Activated naive CD8-positive, alpha-beta T cell treated with anti-CD3 and anti-CD28 coated beads, Interleukin-2, amount 50 U/mL, for 24 hours (primary cell): ENCODE measurements at regions not wholly inside any gene's neighbourhood (a gene's known extent, or its start where the extent isn't known, plus 50 kb on each side); places are given as distances from the start of the nearest gene placed in this dataset.

ENCODE experiments used
- ATAC-seq: fragments of 150-1000 bp; cut with Tn5 transposase; one replicate; pipeline ENCODE4 v1.10.0; 2021
- DNase-seq: peaks from one replicate; pipeline ENCODE4 v3.0.0; 2021
- H3K27ac Mint-ChIP-seq: one replicate; pipeline ENCODE4 v1.8.0; 2021; ENCODE audit warnings: mild to moderate bottlenecking, mixed read lengths
- H3K27me3 Mint-ChIP-seq: one replicate; pipeline ENCODE4 v1.8.0; 2021; ENCODE audit warnings: mixed read lengths
- H3K36me3 Mint-ChIP-seq: one replicate; pipeline ENCODE4 v1.8.0; 2021; ENCODE audit warnings: low read depth, mixed read lengths
- H3K4me1 Mint-ChIP-seq: one replicate; pipeline ENCODE4 v1.8.0; 2021; ENCODE audit warnings: mixed read lengths
- H3K4me3 Mint-ChIP-seq: one replicate; pipeline ENCODE4 v1.8.0; 2021; ENCODE audit warnings: mild to moderate bottlenecking, moderate library complexity, mixed read lengths
- H3K9me3 Mint-ChIP-seq: one replicate; pipeline ENCODE4 v1.8.0; 2021; ENCODE audit warnings: mixed read lengths

GRCh38 chr14:97218274-97218673 lies 421.1 kb downstream of the VRK1 start:
- Mint-ChIP-seq H3K27ac (no peak overlapping the region), H3K9me3 (no peaks in the 10 kb centered on the region), H3K36me3 (no peaks in the 10 kb centered on the region), H3K27me3 (peaks cover 15% of the 10 kb centered on the region), H3K4me1 (peaks cover 17% of the 10 kb centered on the region), H3K4me3 (peak overlapping the region; percentile 75)
- DNase-seq = no peak
- no peak for ATAC-seq

DNA sequence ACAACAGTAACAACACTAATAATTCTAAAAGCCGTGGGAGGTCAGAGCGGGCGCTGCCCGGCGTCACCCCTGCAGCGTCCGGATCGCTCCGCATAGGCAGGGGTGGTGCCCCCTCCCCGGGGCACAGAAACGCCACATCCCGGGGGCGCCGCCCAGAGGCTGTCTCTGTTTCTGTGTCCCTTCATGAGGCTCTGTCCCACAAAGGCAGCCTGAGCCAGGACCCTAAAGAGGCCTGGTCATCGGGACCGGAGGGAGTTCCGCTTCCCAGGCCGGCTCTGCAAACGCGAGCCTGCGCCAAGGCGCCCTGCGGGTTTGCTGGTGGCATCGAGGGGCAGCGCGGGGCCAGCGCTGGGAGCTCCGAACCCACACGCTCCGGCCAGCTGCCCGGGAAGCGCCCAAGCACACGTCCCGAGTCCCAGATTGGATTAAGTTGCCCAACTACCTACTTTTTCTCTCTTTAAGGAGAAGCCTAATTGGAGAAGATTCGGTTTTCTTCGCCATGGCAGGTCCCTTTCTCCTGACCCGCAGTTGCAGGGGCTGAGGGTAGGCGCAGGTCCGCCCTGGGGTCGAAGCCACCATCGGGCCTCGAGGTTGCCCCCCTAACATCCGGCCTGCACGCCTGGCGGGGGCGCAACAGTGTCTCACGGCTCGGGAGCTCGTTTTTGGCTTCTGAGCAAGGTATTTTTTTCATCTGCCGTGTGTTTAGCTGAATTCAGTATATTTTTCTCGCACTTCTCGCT lies 421.7 kb downstream of the VRK1 start:
- H3K27ac Mint-ChIP-seq = no peak overlapping the region
- peak overlapping the region; percentile 75 for H3K4me3 Mint-ChIP-seq
- no peaks in the 10 kb centered on the region for H3K9me3 Mint-ChIP-seq
- no peaks in the 10 kb centered on the region for H3K36me3 Mint-ChIP-seq
- ATAC-seq (peak; percentile 69), DNase-seq (peak; percentile 45)
- H3K27me3 Mint-ChIP-seq = peaks cover 16% of the 10 kb centered on the region
- H3K4me1 Mint-ChIP-seq = peaks cover 17% of the 10 kb centered on the region

GRCh38 chr14:97219431-97220017 lies 422.3 kb downstream of the VRK1 start:
- Mint-ChIP-seq H3K27me3 (peaks cover 16% of the 10 kb centered on the region), H3K9me3 (no peaks in the 10 kb centered on the region), H3K36me3 (no peaks in the 10 kb centered on the region), H3K4me1 (peaks cover 17% of the 10 kb centered on the region), H3K4me3 (peak overlapping the region; percentile 75), H3K27ac (no peak overlapping the region)
- ATAC-seq (peak; percentile 26), DNase-seq (peak; percentile 8)

GRCh38 chr14:97221572-97222285 lies 424.5 kb downstream of the VRK1 start:
- DNase-seq (no peak), ATAC-seq (no peak)
- H3K27me3 Mint-ChIP-seq = peaks cover 18% of the 10 kb centered on the region
- H3K27ac Mint-ChIP-seq = no peak overlapping the region
- no peaks in the 10 kb centered on the region for H3K9me3 Mint-ChIP-seq
- no peak overlapping the region for H3K4me3 Mint-ChIP-seq
- H3K4me1 Mint-ChIP-seq = peaks cover 17% of the 10 kb centered on the region
- no peaks in the 10 kb centered on the region for H3K36me3 Mint-ChIP-seq

- H3K4me3 Mint-ChIP-seq = no peak overlapping the region
- H3K9me3 Mint-ChIP-seq = no peaks in the 10 kb centered on the region
- H3K27me3 Mint-ChIP-seq = peaks cover 10% of the 10 kb centered on the region
- no peak for DNase-seq
- H3K4me1 Mint-ChIP-seq = peaks cover 13% of the 10 kb centered on the region
- no peak overlapping the region for H3K27ac Mint-ChIP-seq
- ATAC-seq = no peak
- H3K36me3 Mint-ChIP-seq = no peaks in the 10 kb centered on the region
Measured at GRCh38 chr14:97224016-97224415, 426.8 kb downstream of the VRK1 start.

DNA sequence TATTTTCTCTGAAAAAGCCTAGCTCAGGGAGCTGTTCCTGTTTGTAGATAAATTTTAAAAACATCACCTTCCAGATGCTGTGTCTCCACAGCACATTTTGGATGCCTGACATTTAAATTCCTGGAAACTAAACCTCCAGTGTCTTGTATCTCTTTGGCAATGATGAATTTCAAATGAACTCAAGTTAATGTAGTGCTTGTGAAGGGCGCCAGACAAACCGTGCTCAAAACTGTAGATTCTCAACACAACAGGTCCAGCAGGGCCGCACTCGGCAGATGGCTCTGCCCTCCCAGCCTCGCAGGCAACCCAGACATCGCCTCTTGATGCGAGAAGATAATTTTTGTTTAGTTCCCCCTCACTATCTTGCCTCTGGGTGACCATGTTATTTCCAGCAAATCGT lies 432.9 kb downstream of the VRK1 start:
- H3K27ac Mint-ChIP-seq = no peak overlapping the region
- H3K4me1 Mint-ChIP-seq = no peaks in the 10 kb centered on the region
- DNase-seq = no peak
- no peaks in the 10 kb centered on the region for H3K9me3 Mint-ChIP-seq
- H3K36me3 Mint-ChIP-seq = no peaks in the 10 kb centered on the region
- no peak for ATAC-seq
- no peak overlapping the region for H3K4me3 Mint-ChIP-seq
- peaks cover 2% of the 10 kb centered on the region for H3K27me3 Mint-ChIP-seq

GRCh38 chr14:97233319-97233985 lies 436.3 kb downstream of the VRK1 start:
- DNase-seq (no peak), ATAC-seq (no peak)
- Mint-ChIP-seq H3K4me3 (no peak overlapping the region), H3K27ac (no peak overlapping the region), H3K36me3 (no peaks in the 10 kb centered on the region), H3K9me3 (no peaks in the 10 kb centered on the region), H3K27me3 (peaks cover 5% of the 10 kb centered on the region), H3K4me1 (no peaks in the 10 kb centered on the region)

- Mint-ChIP-seq H3K27ac (no peak overlapping the region), H3K4me1 (peaks cover 3% of the 10 kb centered on the region), H3K36me3 (no peaks in the 10 kb centered on the region), H3K9me3 (no peaks in the 10 kb centered on the region), H3K4me3 (no peak overlapping the region), H3K27me3 (no peaks in the 10 kb centered on the region)
- ATAC-seq = no peak
- DNase-seq = no peak
Measured at GRCh38 chr14:97246648-97247047, 449.5 kb downstream of the VRK1 start.

DNA sequence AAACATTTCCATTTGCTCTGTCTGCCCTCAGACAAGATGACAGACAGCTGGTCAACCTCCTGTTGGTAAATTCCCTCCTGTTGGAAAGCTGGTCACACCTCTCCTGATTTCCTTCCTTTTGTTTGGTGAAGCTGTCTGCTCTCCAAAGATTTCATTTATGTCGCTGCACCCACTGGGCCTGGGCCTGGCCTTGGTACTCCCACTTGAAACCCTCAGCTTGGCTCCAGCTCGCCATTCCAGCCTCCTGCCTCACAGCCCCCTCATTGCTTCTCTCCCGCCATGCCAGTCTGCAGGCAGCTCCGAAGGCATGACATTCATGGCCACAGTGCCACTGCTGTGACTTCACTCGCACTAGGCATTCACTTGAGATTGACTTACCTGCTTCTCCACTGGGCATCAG lies 451.8 kb downstream of the VRK1 start:
- Mint-ChIP-seq H3K27me3 (no peaks in the 10 kb centered on the region), H3K36me3 (no peaks in the 10 kb centered on the region), H3K27ac (no peak overlapping the region), H3K4me1 (peaks cover 12% of the 10 kb centered on the region), H3K4me3 (no peak overlapping the region), H3K9me3 (no peaks in the 10 kb centered on the region)
- DNase-seq (no peak), ATAC-seq (no peak)

GRCh38 chr14:97250931-97251330 lies 453.7 kb downstream of the VRK1 start:
- Mint-ChIP-seq H3K27ac (no peak overlapping the region), H3K9me3 (no peaks in the 10 kb centered on the region), H3K4me1 (peaks cover 12% of the 10 kb centered on the region), H3K4me3 (no peak overlapping the region), H3K27me3 (no peaks in the 10 kb centered on the region), H3K36me3 (no peaks in the 10 kb centered on the region)
- ATAC-seq (no peak), DNase-seq (no peak)

DNA sequence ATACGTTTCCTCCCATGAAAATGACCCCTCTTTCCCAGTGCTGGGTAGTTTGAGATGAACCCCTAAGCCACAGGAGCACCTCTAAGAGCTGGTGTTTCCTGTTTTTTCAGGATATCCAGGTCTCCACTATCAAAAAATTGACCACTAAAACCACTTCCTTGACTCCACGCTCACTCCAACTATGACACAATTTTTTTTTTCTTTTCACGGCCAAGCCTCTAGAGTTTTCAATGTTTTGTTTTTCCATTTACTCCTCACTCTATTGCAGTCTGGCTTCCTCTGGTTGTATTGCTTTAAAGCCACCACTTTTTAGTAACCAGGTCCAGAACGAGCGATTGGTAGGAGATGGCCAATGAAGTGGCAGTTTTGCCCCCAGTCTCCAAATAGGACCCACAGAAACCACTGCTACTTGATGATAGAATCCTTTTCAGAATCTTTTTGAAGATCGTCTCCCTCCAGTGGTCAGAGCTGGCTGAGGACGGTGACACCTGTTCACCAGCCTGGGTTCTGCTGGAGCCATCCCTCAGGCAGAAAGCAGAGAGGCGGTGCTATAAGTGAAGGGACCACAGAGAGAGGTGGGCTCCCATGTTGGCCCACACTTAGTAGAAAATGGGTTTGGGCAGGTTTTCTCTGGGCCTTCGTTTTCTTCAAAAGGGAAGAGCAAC lies 454.4 kb downstream of the VRK1 start:
- DNase-seq (no peak), ATAC-seq (no peak)
- H3K4me1 Mint-ChIP-seq = peaks cover 12% of the 10 kb centered on the region
- peak overlapping the region; percentile 5 for H3K27ac Mint-ChIP-seq
- H3K27me3 Mint-ChIP-seq = no peaks in the 10 kb centered on the region
- H3K4me3 Mint-ChIP-seq = no peak overlapping the region
- no peaks in the 10 kb centered on the region for H3K36me3 Mint-ChIP-seq
- H3K9me3 Mint-ChIP-seq = no peaks in the 10 kb centered on the region

DNA sequence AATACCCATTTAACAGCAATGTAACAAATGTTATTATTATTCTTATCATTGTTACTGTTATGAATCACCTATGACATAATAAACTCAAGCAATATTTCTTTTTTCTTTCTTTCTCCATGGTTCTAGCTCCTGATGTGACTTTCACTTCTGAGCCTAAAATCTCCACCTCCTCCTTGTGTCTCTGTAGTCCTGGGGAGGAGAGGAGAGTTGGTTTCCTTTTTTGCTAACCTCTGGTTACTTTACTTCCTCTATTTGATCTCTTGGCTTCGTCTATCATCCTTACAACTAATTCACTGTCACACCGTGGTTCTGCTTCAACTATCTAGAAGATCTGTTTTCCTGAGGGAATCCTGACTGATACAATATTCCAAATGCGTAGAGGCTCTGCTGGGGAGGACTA lies 456.6 kb downstream of the VRK1 start:
- no peaks in the 10 kb centered on the region for H3K27me3 Mint-ChIP-seq
- H3K9me3 Mint-ChIP-seq = no peaks in the 10 kb centered on the region
- H3K27ac Mint-ChIP-seq = no peak overlapping the region
- H3K4me3 Mint-ChIP-seq = no peak overlapping the region
- DNase-seq = no peak
- ATAC-seq = no peak
- no peaks in the 10 kb centered on the region for H3K36me3 Mint-ChIP-seq
- H3K4me1 Mint-ChIP-seq = peaks cover 12% of the 10 kb centered on the region

GRCh38 chr14:97262336-97262735 lies 465.2 kb downstream of the VRK1 start:
- peaks cover 2% of the 10 kb centered on the region for H3K27me3 Mint-ChIP-seq
- DNase-seq = no peak

DNA sequence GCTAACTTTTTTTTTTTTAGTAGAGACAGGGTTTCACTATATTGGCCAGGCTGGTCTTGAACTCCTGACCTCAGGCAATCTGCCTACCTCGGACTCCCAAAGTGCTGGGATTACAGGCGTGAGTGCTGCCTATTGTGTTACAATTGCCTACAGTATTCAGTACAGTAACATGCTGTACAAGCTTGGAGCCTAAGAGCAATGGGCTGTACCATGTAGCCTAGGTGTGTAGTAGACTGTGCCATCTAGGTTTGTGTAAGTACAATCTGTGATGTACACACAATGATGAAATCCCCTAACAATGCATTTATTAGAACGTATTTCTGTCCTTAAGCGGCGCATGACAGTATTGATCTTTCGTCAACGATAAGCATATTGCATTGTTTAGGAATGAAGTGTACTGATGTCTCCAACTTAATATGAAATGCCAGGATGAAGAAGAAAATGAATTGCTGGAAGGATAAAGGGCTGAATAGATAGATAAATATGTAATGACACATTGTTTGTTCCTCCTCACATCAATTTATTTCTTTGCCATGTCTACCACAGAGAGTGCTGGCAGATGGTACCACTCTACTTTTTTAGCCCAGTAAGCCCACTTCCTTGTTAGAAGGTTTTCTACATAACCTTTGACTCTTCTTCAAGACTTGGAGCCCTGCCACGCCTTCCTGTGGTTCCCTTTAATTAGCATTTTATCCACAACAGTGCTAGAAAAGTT lies 467.5 kb downstream of the VRK1 start:
- H3K9me3 Mint-ChIP-seq = peaks cover 5% of the 10 kb centered on the region
- ATAC-seq = no peak
- no peaks in the 10 kb centered on the region for H3K36me3 Mint-ChIP-seq

More at GRCh38 chr14:97262336-97262735, 465.2 kb downstream of the VRK1 start:
- Mint-ChIP-seq H3K4me3 (no peak overlapping the region), H3K27ac (no peak overlapping the region), H3K9me3 (peaks cover 5% of the 10 kb centered on the region), H3K4me1 (peaks cover 6% of the 10 kb centered on the region), H3K36me3 (no peaks in the 10 kb centered on the region)
- ATAC-seq = no peak

More for the DNA sequence above, 467.5 kb downstream of the VRK1 start:
- no peak for DNase-seq
- Mint-ChIP-seq H3K4me3 (no peak overlapping the region), H3K27ac (no peak overlapping the region), H3K27me3 (peaks cover 2% of the 10 kb centered on the region), H3K4me1 (peaks cover 13% of the 10 kb centered on the region)
